Fibroblast of villous mesenchyme (primary cell): ENCODE measurements at regions not wholly inside any gene's neighbourhood (a gene's known extent, or its start where the extent isn't known, plus 50 kb on each side); places are given as distances from the start of the nearest gene placed in this dataset.
"Not testable (repeated sequence)": the region's sequence is repeated elsewhere in the genome, so short reads cannot be mapped to it uniquely, and the experiment has no call there.

Experiments used
- DNase-seq: peaks from one replicate; pipeline ENCODE4 v3.0.0-alpha.2; 2010; ENCODE audit warnings: low read depth
- H3K4me3 ChIP-seq: 2 replicates; pipeline ENCODE4 v1.5.1; 2011; ENCODE audit warnings: low read depth, mild to moderate bottlenecking, low read length
- TF ChIP-seq, protein P1 (sequence below): IDR thresholded peaks from 2 replicates; pipeline ENCODE4 v1.5.1; 2012; ENCODE audit warnings: low read depth, mild to moderate bottlenecking, low read length; ENCODE audit not compliant: insufficient read depth

- DNase-seq, H3K4me3 ChIP-seq: not testable (repeated sequence)
These were observed 75.6 kb downstream of the MRPL39 start for GRCh38 chr21:25531538-25532250.

DNA sequence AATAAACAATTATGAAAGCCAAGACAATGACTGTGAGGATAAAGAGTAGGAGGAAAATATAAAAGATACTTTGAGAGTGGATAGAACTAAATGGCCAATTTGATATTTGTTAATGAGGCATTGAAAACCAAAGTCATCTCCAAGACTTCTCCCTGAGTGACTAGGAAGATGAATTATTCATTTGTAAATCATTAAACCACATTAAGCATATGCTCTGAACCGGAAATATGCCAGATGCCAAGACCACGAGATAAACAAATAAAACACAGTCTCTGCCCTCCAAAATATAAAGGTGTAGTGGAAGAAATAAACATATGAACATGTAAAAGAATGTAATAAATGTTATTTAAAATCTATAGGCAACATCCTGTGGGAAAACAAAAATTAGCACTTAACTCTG, 78.8 kb downstream of the MRPL39 start:
- no peak for DNase-seq
- TF ChIP-seq, protein P1, sequence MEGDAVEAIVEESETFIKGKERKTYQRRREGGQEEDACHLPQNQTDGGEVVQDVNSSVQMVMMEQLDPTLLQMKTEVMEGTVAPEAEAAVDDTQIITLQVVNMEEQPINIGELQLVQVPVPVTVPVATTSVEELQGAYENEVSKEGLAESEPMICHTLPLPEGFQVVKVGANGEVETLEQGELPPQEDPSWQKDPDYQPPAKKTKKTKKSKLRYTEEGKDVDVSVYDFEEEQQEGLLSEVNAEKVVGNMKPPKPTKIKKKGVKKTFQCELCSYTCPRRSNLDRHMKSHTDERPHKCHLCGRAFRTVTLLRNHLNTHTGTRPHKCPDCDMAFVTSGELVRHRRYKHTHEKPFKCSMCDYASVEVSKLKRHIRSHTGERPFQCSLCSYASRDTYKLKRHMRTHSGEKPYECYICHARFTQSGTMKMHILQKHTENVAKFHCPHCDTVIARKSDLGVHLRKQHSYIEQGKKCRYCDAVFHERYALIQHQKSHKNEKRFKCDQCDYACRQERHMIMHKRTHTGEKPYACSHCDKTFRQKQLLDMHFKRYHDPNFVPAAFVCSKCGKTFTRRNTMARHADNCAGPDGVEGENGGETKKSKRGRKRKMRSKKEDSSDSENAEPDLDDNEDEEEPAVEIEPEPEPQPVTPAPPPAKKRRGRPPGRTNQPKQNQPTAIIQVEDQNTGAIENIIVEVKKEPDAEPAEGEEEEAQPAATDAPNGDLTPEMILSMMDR = no peak
- no peak overlapping the region for H3K4me3 ChIP-seq

DNA sequence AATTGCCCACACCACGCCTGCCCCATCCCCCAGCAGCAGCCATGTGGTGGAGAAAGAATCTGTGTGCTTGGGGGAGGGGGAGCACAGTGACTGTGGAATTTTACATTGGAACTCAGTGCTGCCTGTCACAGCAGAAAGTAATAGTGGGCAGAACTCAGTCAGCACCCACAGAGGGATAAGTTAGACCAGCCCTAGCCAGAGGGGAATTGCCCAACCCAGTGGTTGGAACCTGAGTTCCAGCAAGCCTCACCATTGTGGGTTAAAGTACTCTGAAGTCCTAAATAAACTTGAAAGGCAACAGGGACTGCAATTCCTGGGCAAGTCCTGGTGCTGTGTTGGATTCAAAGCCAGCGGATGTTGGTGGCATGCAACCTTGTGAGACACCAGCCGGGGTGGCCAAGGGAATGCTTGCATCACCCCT, 88.8 kb downstream of the MRPL39 start:
- DNase-seq = no peak
- TF ChIP-seq, protein P1 = no peak
- no peak overlapping the region for H3K4me3 ChIP-seq

GRCh38 chr21:25515484-25516405, 91.5 kb downstream of the MRPL39 start:
- H3K4me3 ChIP-seq = no peak overlapping the region
- DNase-seq = no peak
- TF ChIP-seq, protein P1 = no peak

- no peak overlapping the region for H3K4me3 ChIP-seq
- TF ChIP-seq, protein P1 = no peak
- DNase-seq = no peak
These were observed 93.5 kb downstream of the MRPL39 start for GRCh38 chr21:25513810-25514209.

GRCh38 chr21:25512095-25513081, 94.9 kb downstream of the MRPL39 start:
- no peak for DNase-seq
- TF ChIP-seq, protein P1 = no peak
- no peak overlapping the region for H3K4me3 ChIP-seq

- no peak for DNase-seq
- H3K4me3 ChIP-seq = no peak overlapping the region
These were observed 97.4 kb downstream of the MRPL39 start for GRCh38 chr21:25509862-25510261.

More at GRCh38 chr21:25509862-25510261, 97.4 kb downstream of the MRPL39 start:
- TF ChIP-seq, protein P1 = no peak
